GM23338 (cell line): ENCODE measurements at regions not wholly inside any gene's neighbourhood (a gene's known extent, or its start where the extent isn't known, plus 50 kb on each side); places are given as distances from the start of the nearest gene placed in this dataset.
"Not testable (repeated sequence)": the region's sequence is repeated elsewhere in the genome, so short reads cannot be mapped to it uniquely, and the experiment has no call there.

ENCODE experiments used
- ATAC-seq: fragments of 200-7000 bp; cut with Tn5 transposase; 3 replicates; pipeline ENCODE4 v1.9.1; 2020
- DNase-seq: peaks from one replicate; pipeline ENCODE4 v3.0.0-alpha.2; 2015; ENCODE audit warnings: low spot score
- H2AFZ ChIP-seq: fragments of 200-600 bp; sonication (generic); 2 replicates; pipeline ENCODE4 v1.8.0; 2016; ENCODE audit warnings: antibody characterized with exemption, mild to moderate bottlenecking, moderate library complexity
- H3F3A ChIP-seq: fragments of 200-600 bp; sonication (generic); replicated peaks from 2 replicates; pipeline ENCODE4 v1.8.0; 2017; ENCODE audit warnings: antibody characterized with exemption, mixed run types, low read depth
- H3K27ac ChIP-seq: fragments of 200-600 bp; sonication (generic); 2 replicates; pipeline ENCODE4 v1.6.1; 2016; ENCODE audit warnings: low read depth
- H3K27me3 ChIP-seq: fragments of 200-600 bp; sonication (generic); 2 replicates; pipeline ENCODE4 v1.8.0; 2016; ENCODE audit warnings: mild to moderate bottlenecking, mixed run types, moderate library complexity; ENCODE audit not compliant: insufficient read depth
- H3K36me3 ChIP-seq: fragments of 200-600 bp; sonication (generic); 2 replicates; pipeline ENCODE4 v1.8.0; 2016; ENCODE audit warnings: mild to moderate bottlenecking; ENCODE audit not compliant: insufficient read depth
- H3K4me1 ChIP-seq: fragments of 200-600 bp; sonication (generic); 2 replicates; pipeline ENCODE4 v1.8.0; 2016; ENCODE audit warnings: mild to moderate bottlenecking, moderate library complexity; ENCODE audit not compliant: insufficient read depth
- H3K4me2 ChIP-seq: fragments of 200-600 bp; sonication (generic); 2 replicates; pipeline ENCODE4 v1.7.1; 2017; ENCODE audit warnings: mixed run types
- H3K4me3 ChIP-seq: fragments of 200-600 bp; sonication (generic); 2 replicates; pipeline ENCODE4 v1.6.1; 2016; ENCODE audit warnings: mixed run types
- H3K79me2 ChIP-seq: fragments of 200-600 bp; sonication (generic); replicated peaks from 2 replicates; pipeline ENCODE4 v1.8.0; 2017; ENCODE audit warnings: mild to moderate bottlenecking; ENCODE audit not compliant: insufficient read depth
- H3K9me2 ChIP-seq: fragments of 200-600 bp; sonication (generic); 2 replicates; pipeline ENCODE4 v1.8.0; 2017; ENCODE audit not compliant: insufficient read depth
- H4K20me1 ChIP-seq: fragments of 200-600 bp; sonication (generic); replicated peaks from 2 replicates; pipeline ENCODE4 v1.8.0; 2017; ENCODE audit warnings: mild to moderate bottlenecking; ENCODE audit not compliant: insufficient read depth
- H3K27ac Mint-ChIP-seq: 2 replicates; pipeline ENCODE4 v1.8.0; 2020; ENCODE audit warnings: inconsistent platforms, mild to moderate bottlenecking, moderate library complexity, mixed read lengths
- H3K27me3 Mint-ChIP-seq: 3 replicates; pipeline ENCODE4 v1.8.0; 2022; ENCODE audit warnings: low read depth, mild to moderate bottlenecking, moderate library complexity, mixed read lengths, inconsistent platforms; ENCODE audit not compliant: insufficient read depth, poor library complexity
- H3K36me3 Mint-ChIP-seq: 3 replicates; pipeline ENCODE4 v1.8.0; 2021; ENCODE audit warnings: low read depth, mild to moderate bottlenecking, inconsistent platforms, moderate library complexity, mixed read lengths
- H3K4me1 Mint-ChIP-seq: 3 replicates; pipeline ENCODE4 v1.8.0; 2020; ENCODE audit warnings: mild to moderate bottlenecking, inconsistent platforms, mixed read lengths
- H3K4me3 Mint-ChIP-seq: 3 replicates; pipeline ENCODE4 v1.8.0; 2021; ENCODE audit warnings: moderate library complexity, mild to moderate bottlenecking, inconsistent platforms, mixed read lengths
- H3K9me3 Mint-ChIP-seq: 3 replicates; pipeline ENCODE4 v1.8.0; 2020; ENCODE audit warnings: moderate library complexity, mild to moderate bottlenecking, inconsistent platforms, mixed read lengths
- NANOG ChIP-seq: IDR thresholded peaks from 2 replicates; pipeline ENCODE4 v1.6.1; 2016; ENCODE audit warnings: antibody characterized with exemption, borderline replicate concordance
- POLR2AphosphoS5 ChIP-seq: IDR thresholded peaks from 2 replicates; pipeline ENCODE4 v1.6.1; 2016; ENCODE audit warnings: antibody characterized with exemption, low read depth
- STAT1 ChIP-seq: IDR thresholded peaks from one replicate; pipeline ENCODE4 v1.6.1; 2016; ENCODE audit warnings: antibody characterized with exemption; ENCODE audit not compliant: unreplicated experiment
- TF ChIP-seq, protein P1 (sequence below): fragments of 250-450 bp; sonication (Bioruptor Pico); IDR thresholded peaks from 2 replicates; pipeline ENCODE4 v1.5.0; 2020; ENCODE audit warnings: mild to moderate bottlenecking, moderate library complexity
- TF ChIP-seq, protein P2 (sequence below): IDR thresholded peaks from 2 replicates; pipeline ENCODE4 v1.6.1; 2016; ENCODE audit warnings: antibody characterized with exemption

DNA sequence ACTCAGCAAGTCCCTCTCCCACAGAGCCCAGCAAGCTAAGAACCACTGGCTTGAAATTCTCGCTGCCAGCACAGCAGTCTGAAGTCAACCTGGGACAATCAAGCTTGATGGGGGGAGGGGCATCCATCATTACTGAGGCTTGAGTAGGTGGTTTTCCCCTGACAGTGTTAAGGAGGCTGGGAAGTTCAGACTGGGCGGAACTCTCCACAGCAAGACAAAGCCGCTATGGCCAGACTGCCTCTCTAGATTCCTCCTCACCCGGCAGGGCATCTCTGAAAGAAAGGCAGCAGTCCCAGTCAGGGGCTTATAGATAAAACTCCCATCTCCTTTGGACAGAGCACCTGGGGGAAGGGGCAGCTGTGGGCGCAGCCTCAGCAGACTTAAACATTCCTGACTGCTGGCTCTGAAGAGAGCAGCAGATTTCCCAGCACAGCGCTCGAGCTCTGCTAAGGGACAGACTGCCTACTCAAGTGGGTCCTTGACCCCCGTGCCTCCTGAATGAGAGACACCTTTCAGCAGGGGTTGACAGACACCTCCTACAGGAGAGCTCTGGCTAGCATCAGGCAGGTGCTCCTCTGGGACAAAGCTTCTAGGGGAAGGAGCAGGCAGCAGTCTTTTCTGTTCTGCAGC, 188.4 kb downstream of the PCTP start:
- Mint-ChIP-seq H3K4me1 (peaks cover 14% of the 10 kb centered on the region; the same call in 1 of the 3 replicates), H3K27me3 (peaks cover 10% of the 10 kb centered on the region), H3K9me3 (peaks cover 20% of the 10 kb centered on the region)
- H3K4me2 ChIP-seq, H3K27ac Mint-ChIP-seq, H3F3A ChIP-seq, H3K79me2 ChIP-seq, H3K27ac ChIP-seq, H3K4me3 Mint-ChIP-seq, H3K4me3 ChIP-seq, H3K36me3 ChIP-seq, H4K20me1 ChIP-seq, H3K9me2 ChIP-seq, H3K36me3 Mint-ChIP-seq, H3K4me1 ChIP-seq, H3K27me3 ChIP-seq: not testable (repeated sequence)
- DNase-seq (peak; percentile 36), ATAC-seq (peak; percentile 82)
- TF ChIP-seq, protein P1, sequence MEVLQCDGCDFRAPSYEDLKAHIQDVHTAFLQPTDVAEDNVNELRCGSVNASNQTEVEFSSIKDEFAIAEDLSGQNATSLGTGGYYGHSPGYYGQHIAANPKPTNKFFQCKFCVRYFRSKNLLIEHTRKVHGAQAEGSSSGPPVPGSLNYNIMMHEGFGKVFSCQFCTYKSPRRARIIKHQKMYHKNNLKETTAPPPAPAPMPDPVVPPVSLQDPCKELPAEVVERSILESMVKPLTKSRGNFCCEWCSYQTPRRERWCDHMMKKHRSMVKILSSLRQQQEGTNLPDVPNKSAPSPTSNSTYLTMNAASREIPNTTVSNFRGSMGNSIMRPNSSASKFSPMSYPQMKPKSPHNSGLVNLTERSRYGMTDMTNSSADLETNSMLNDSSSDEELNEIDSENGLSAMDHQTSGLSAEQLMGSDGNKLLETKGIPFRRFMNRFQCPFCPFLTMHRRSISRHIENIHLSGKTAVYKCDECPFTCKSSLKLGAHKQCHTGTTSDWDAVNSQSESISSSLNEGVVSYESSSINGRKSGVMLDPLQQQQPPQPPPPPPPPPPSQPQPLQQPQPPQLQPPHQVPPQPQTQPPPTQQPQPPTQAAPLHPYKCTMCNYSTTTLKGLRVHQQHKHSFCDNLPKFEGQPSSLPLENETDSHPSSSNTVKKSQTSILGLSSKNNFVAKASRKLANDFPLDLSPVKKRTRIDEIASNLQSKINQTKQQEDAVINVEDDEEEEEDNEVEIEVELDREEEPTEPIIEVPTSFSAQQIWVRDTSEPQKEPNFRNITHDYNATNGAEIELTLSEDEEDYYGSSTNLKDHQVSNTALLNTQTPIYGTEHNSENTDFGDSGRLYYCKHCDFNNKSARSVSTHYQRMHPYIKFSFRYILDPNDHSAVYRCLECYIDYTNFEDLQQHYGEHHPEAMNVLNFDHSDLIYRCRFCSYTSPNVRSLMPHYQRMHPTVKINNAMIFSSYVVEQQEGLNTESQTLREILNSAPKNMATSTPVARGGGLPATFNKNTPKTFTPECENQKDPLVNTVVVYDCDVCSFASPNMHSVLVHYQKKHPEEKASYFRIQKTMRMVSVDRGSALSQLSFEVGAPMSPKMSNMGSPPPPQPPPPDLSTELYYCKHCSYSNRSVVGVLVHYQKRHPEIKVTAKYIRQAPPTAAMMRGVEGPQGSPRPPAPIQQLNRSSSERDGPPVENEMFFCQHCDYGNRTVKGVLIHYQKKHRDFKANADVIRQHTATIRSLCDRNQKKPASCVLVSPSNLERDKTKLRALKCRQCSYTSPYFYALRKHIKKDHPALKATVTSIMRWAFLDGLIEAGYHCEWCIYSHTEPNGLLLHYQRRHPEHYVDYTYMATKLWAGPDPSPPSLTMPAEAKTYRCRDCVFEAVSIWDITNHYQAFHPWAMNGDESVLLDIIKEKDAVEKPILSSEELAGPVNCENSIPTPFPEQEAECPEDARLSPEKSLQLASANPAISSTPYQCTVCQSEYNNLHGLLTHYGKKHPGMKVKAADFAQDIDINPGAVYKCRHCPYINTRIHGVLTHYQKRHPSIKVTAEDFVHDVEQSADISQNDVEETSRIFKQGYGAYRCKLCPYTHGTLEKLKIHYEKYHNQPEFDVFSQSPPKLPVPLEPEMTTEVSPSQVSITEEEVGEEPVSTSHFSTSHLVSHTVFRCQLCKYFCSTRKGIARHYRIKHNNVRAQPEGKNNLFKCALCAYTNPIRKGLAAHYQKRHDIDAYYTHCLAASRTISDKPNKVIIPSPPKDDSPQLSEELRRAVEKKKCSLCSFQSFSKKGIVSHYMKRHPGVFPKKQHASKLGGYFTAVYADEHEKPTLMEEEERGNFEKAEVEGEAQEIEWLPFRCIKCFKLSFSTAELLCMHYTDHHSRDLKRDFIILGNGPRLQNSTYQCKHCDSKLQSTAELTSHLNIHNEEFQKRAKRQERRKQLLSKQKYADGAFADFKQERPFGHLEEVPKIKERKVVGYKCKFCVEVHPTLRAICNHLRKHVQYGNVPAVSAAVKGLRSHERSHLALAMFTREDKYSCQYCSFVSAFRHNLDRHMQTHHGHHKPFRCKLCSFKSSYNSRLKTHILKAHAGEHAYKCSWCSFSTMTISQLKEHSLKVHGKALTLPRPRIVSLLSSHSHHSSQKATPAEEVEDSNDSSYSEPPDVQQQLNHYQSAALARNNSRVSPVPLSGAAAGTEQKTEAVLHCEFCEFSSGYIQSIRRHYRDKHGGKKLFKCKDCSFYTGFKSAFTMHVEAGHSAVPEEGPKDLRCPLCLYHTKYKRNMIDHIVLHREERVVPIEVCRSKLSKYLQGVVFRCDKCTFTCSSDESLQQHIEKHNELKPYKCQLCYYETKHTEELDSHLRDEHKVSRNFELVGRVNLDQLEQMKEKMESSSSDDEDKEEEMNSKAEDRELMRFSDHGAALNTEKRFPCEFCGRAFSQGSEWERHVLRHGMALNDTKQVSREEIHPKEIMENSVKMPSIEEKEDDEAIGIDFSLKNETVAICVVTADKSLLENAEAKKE (CRISPR knock-in tag), result peak; percentile 42; the same call in 1 of the 2 replicates
- H2AFZ ChIP-seq, result peak overlapping the region; percentile 66; the same call in 1 of the 2 replicates

DNA sequence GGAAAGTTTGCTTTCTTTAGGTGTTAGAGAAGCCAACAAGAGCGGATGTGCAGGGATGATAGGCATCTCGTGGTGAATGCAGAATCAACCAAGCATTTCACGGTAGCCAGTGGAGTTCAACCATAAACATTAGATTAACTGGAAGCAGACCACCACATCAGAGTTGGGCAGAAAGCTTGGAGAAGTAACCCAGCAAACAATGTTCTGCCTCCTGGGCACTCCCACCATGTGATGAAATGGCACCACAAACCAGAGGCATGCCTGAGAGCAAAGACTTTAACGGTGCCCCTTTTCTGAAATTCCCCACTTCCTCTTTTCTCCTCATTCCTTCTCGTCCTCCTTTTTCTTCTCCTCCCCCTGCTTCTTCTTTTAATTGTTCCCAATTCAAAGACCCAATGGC, 193.5 kb upstream of the ANKFN1 start:
- Histone ChIP-seq H3K4me3 (no peak overlapping the region), H2AFZ (no peak overlapping the region), H3K4me2 (no peak overlapping the region), H3F3A (no peaks in the 10 kb centered on the region), H3K27ac (no peak overlapping the region), H3K4me1 (no peaks in the 10 kb centered on the region), H4K20me1 (no peaks in the 10 kb centered on the region), H3K9me2 (peaks cover 18% of the 10 kb centered on the region), H3K27me3 (no peaks in the 10 kb centered on the region), H3K36me3 (no peaks in the 10 kb centered on the region), H3K79me2 (no peaks in the 10 kb centered on the region)
- DNase-seq (no peak), ATAC-seq (no peak)
- Mint-ChIP-seq H3K9me3 (no peaks in the 10 kb centered on the region; the same call in 2 of the 3 replicates), H3K27ac (no peak overlapping the region), H3K36me3 (no peaks in the 10 kb centered on the region), H3K4me3 (no peak overlapping the region), H3K27me3 (peaks cover 3% of the 10 kb centered on the region), H3K4me1 (no peaks in the 10 kb centered on the region)
- TF ChIP-seq, protein P1 (CRISPR knock-in tag), result no peak
- TF ChIP-seq POLR2AphosphoS5, result no peak
- TF ChIP-seq NANOG, result no peak
- no peak for TF ChIP-seq STAT1
- TF ChIP-seq, protein P2, sequence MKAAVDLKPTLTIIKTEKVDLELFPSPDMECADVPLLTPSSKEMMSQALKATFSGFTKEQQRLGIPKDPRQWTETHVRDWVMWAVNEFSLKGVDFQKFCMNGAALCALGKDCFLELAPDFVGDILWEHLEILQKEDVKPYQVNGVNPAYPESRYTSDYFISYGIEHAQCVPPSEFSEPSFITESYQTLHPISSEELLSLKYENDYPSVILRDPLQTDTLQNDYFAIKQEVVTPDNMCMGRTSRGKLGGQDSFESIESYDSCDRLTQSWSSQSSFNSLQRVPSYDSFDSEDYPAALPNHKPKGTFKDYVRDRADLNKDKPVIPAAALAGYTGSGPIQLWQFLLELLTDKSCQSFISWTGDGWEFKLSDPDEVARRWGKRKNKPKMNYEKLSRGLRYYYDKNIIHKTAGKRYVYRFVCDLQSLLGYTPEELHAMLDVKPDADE, result no peak
